HG02938 (cell line): ENCODE measurements at regions not wholly inside any gene's neighbourhood (a gene's known extent, or its start where the extent isn't known, plus 50 kb on each side); places are given as distances from the start of the nearest gene placed in this dataset.
"Not testable (repeated sequence)": the region's sequence is repeated elsewhere in the genome, so short reads cannot be mapped to it uniquely, and the experiment has no call there.

Experiments used
- ATAC-seq: cut with Tn5 transposase; IDR thresholded peaks from one replicate; pipeline ENCODE4 v1.9.1; 2021; ENCODE audit warnings: mild to moderate bottlenecking, moderate library complexity; ENCODE audit not compliant: unreplicated experiment

- ATAC-seq = not testable (repeated sequence)
Observed at GRCh38 chr18:53821141-53821540, 403.3 kb downstream of the MBD2 start.

DNA sequence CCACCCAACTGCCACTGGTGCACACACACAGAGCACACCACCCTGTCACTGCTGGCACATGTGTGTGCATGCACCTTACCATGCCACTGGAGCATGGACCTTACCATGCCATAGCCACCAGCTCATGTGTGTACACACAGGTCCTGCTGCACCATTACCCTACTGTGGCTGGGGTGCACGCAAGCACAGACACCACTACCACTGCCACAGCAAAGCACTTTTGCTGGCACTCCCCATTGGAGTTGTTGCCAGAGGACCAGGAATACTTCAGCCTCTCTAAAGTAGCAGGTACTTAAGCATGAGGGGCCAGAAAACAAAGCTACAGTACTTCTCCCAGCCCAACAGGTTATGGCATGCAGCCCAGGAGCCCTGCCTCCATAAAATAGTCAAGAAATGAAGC is 404.8 kb downstream of the MBD2 start:
- ATAC-seq = no peak

- ATAC-seq = no peak
Observed at GRCh38 chr18:53819174-53819573, 405.3 kb downstream of the MBD2 start.

- no peak for ATAC-seq
Observed at GRCh38 chr18:53817976-53818950, 406.2 kb downstream of the MBD2 start.

GRCh38 chr18:53800171-53800570 is 424.3 kb downstream of the MBD2 start:
- ATAC-seq = no peak

GRCh38 chr18:53799134-53799533 is 425.3 kb downstream of the MBD2 start:
- no peak for ATAC-seq

- ATAC-seq = no peak
Observed at GRCh38 chr18:53798516-53798915, 426.0 kb downstream of the MBD2 start.

- no peak for ATAC-seq
Observed at GRCh38 chr18:53797998-53798495, 426.4 kb downstream of the MBD2 start.

GRCh38 chr18:53796040-53796729 is 428.3 kb downstream of the MBD2 start:
- ATAC-seq = peak; percentile 85

DNA sequence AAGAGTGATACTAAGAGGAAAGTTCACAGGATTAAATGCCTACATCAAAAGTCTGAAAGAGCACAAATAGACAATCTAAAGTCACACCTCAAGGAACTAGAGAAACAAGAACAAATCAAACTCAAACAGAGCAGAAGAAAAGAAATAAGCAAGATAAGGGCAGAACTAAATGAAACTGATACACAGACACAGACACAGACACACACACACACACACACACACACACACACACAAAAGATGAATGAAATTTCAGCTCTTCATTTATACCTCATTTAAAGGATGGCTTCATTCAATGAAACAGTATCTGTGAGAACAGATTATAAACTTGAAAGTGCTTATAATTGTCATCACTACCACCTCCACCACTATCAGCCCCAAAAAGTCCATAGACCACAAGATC is 428.9 kb downstream of the MBD2 start:
- peak; percentile 21 for ATAC-seq

GRCh38 chr18:53795061-53795460 is 429.4 kb downstream of the MBD2 start:
- ATAC-seq = no peak

- no peak for ATAC-seq
Observed at GRCh38 chr18:53792762-53793161, 431.7 kb downstream of the MBD2 start.

DNA sequence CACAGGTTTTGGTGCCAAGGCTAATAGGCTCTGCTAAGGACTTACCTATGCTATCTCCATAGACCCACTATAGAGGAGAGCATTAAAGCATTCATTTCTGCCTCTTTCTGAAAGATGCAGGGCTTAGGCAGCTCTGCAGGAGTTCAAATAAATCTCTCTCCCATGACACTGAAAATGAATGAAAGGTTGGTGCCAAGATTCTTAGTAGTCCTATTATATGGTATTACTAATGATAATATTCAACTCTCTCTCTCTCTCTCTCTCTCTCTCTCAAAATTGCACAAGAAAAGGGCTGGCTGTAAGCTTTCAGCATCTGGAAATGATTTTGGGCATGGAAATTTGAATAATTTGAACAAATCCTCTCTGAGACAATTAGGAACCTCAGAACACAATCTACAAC is 433.7 kb downstream of the MBD2 start:
- no peak for ATAC-seq

- ATAC-seq = no peak
Observed at GRCh38 chr18:53789376-53790247, 434.9 kb downstream of the MBD2 start.

DNA sequence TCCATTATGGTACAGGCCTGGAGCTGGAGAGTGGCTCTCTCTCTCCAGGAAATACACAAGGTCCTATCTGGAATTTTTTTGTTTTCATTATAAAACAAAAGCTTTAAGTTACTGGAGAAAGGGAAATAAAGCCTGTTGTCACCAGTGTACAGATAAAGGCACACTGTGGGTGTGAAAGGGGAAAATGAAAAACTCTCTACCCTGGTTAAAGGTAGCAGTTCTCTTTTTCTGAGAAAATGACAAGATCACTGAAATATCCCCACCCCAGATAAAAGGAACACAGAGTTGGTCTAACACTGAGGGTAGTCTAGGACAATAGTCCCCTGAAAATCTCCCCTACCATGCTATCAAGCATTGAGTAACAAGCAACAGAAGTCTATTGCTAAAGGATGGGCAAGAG is 438.7 kb downstream of the MBD2 start:
- no peak for ATAC-seq

DNA sequence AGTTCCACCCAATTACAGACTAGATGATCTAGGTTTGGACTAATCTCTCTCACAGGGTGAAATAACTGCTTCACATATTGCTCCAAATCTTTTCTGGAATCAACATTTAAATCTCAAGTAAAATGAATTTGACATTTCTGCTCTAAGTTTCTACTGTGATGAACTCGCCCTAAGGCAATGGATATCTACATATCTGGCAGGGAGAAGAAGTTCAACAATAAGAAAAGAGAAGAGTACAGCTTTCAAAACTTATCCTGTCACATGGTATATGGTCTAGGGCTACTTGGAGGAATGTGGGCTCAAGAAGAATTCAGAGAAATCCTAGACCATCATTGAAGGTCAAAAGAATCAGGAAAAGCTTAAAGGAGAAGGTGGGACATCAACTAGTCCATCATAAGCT is 440.2 kb downstream of the MBD2 start:
- no peak for ATAC-seq

GRCh38 chr18:53780666-53781065 is 443.8 kb downstream of the MBD2 start:
- no peak for ATAC-seq

DNA sequence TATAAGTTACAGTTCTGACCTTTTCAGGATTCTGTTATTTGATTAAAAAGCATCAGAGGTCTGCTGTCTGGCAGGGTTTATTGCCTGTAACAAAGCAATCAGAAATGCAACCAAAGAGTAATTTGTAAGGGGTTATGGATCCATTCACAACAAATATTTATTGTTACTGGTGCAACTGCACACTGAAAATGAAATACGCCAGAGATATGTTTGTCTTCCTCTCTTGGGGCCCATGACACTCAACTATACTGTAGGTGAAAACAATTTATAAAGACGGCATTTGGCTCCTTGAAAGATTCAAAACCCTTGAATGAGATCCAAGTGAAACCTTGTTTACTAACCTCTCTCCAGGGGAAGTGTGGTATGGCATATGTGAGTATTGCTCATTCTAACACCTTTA is 452.2 kb downstream of the MBD2 start:
- ATAC-seq = no peak

DNA sequence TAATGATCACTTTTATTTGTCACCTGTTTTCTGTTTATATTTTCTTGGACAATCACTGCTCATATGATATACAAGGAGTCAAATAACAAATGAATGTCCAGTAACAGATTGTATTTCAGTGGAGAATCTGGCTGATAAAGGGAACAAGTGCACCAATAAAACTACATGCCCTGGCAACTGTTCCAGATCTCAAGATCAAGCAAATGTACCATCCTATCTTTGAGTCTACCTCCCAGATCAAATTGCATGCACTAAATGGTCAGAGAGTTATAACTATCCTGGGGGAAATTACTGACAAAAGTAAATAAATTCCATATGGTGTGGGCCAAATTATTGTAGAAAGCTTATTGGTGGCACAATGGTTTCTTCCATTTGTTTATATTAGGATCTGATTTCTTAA is 452.8 kb downstream of the MBD2 start:
- no peak for ATAC-seq

GRCh38 chr18:53765211-53765610 is 459.3 kb downstream of the MBD2 start:
- no peak for ATAC-seq

- no peak for ATAC-seq
Observed at GRCh38 chr18:53764086-53764485, 460.4 kb downstream of the MBD2 start.
